ENCODE measurements at regions not wholly inside any gene's neighbourhood (a gene's known extent, or its start where the extent isn't known, plus 50 kb on each side); places are given as distances from the start of the nearest gene placed in this dataset.

GRCh38 chr1:115233598-115233997, 104.5 kb downstream of the NGF start:
- H3K4me2 ChIP-seq (ENCODE audit: low read length), result no peak overlapping the region
- no peak overlapping the region for H2AK5ac ChIP-seq (ENCODE audit: low read length)
- no peak overlapping the region for H2BK12ac ChIP-seq (ENCODE audit: low read length)
- H3K4me3 ChIP-seq (ENCODE audit: low read depth, low read length), result no peak overlapping the region
- H3K9me3 ChIP-seq (ENCODE audit: insufficient read depth, low read depth, low read length), result no peaks in the 10 kb centered on the region
- H3K27me3 ChIP-seq (ENCODE audit: insufficient read depth, low read length), result no peaks in the 10 kb centered on the region
- no peak overlapping the region for H4K12ac ChIP-seq (ENCODE audit: low read depth, low read length)
- no peak overlapping the region for H4K91ac ChIP-seq (ENCODE audit: low read depth, low read length)
- H3K79me1 ChIP-seq (ENCODE audit: low read length), result no peaks in the 10 kb centered on the region
- no peak for DNase-seq
- no peak overlapping the region for H3K23ac ChIP-seq (ENCODE audit: low read length)
- H3K79me2 ChIP-seq (ENCODE audit: control insufficient read depth, insufficient read depth, low read length, poor library complexity), result no peaks in the 10 kb centered on the region
- H3K14ac ChIP-seq (ENCODE audit: low read length), result no peak overlapping the region
- H3K36me3 ChIP-seq (ENCODE audit: control insufficient read depth in 1 of 2, insufficient read depth in 2 of 2, low read length in 2 of 2), result no peaks in the 10 kb centered on the region
- no peak overlapping the region for H4K8ac ChIP-seq (ENCODE audit: low read depth, low read length)
- H3K9ac ChIP-seq (ENCODE audit: low read length), result no peak overlapping the region
- no CpG with 5 or more reads among the region's 5 CpGs for WGBS (ENCODE audit: extremely low coverage, insufficient coverage, insufficient read length)
- no peak overlapping the region for H2BK120ac ChIP-seq (ENCODE audit: insufficient read depth, low read length, poor library complexity)
- H2BK5ac ChIP-seq (ENCODE audit: low read depth, low read length, poor library complexity), result no peak overlapping the region
- peaks cover 0 to 5% of the 10 kb centered on the region in 2 experiments for H3K4me1 ChIP-seq (ENCODE audit: control insufficient read depth in 1 of 2, insufficient read depth in 2 of 2, low read length in 2 of 2)
- H3K18ac ChIP-seq (ENCODE audit: low read length), result no peak overlapping the region
- no peak overlapping the region for H2AFZ ChIP-seq (ENCODE audit: insufficient read depth, low read length, poor library complexity)
- H3K27ac ChIP-seq (ENCODE audit: low read depth, low read length), result no peak overlapping the region
- no peak overlapping the region for H3K4ac ChIP-seq (ENCODE audit: low read depth, low read length)

GRCh38 chr1:115230281-115230680, 107.8 kb downstream of the NGF start:
- H3K9me3 ChIP-seq (ENCODE audit: insufficient read depth, low read depth, low read length), result peaks cover 5% of the 10 kb centered on the region
- H3K79me1 ChIP-seq (ENCODE audit: low read length), result no peaks in the 10 kb centered on the region
- no peak overlapping the region for H3K14ac ChIP-seq (ENCODE audit: low read length)
- no CpG with 5 or more reads among the region's 3 CpGs for WGBS (ENCODE audit: extremely low coverage, insufficient coverage, insufficient read length)
- no peak overlapping the region for H3K9ac ChIP-seq (ENCODE audit: low read length)
- peaks cover 0 to 3% of the 10 kb centered on the region in 2 experiments for H3K4me1 ChIP-seq (ENCODE audit: control insufficient read depth in 1 of 2, insufficient read depth in 2 of 2, low read length in 2 of 2)
- H2BK12ac ChIP-seq (ENCODE audit: low read length), result no peak overlapping the region
- H3K27ac ChIP-seq (ENCODE audit: low read depth, low read length), result no peak overlapping the region
- no peak overlapping the region for H3K4me2 ChIP-seq (ENCODE audit: low read length)
- no peak overlapping the region for H2AFZ ChIP-seq (ENCODE audit: insufficient read depth, low read length, poor library complexity)
- H4K91ac ChIP-seq (ENCODE audit: low read depth, low read length), result no peak overlapping the region
- no peak overlapping the region for H4K8ac ChIP-seq (ENCODE audit: low read depth, low read length)
- no peaks in the 10 kb centered on the region for H3K27me3 ChIP-seq (ENCODE audit: insufficient read depth, low read length)
- H3K23ac ChIP-seq (ENCODE audit: low read length), result no peak overlapping the region
- H3K18ac ChIP-seq (ENCODE audit: low read length), result no peak overlapping the region
- no peak overlapping the region for H2BK5ac ChIP-seq (ENCODE audit: low read depth, low read length, poor library complexity)
- H3K79me2 ChIP-seq (ENCODE audit: control insufficient read depth, insufficient read depth, low read length, poor library complexity), result no peaks in the 10 kb centered on the region
- no peak overlapping the region for H3K4ac ChIP-seq (ENCODE audit: low read depth, low read length)
- no peak for DNase-seq
- no peak overlapping the region for H2AK5ac ChIP-seq (ENCODE audit: low read length)
- no peak overlapping the region for H4K12ac ChIP-seq (ENCODE audit: low read depth, low read length)
- H3K4me3 ChIP-seq (ENCODE audit: low read depth, low read length), result no peak overlapping the region
- no peak overlapping the region for H2BK120ac ChIP-seq (ENCODE audit: insufficient read depth, low read length, poor library complexity)
- H3K36me3 ChIP-seq (ENCODE audit: control insufficient read depth in 1 of 2, insufficient read depth in 2 of 2, low read length in 2 of 2), result no peaks in the 10 kb centered on the region

DNA sequence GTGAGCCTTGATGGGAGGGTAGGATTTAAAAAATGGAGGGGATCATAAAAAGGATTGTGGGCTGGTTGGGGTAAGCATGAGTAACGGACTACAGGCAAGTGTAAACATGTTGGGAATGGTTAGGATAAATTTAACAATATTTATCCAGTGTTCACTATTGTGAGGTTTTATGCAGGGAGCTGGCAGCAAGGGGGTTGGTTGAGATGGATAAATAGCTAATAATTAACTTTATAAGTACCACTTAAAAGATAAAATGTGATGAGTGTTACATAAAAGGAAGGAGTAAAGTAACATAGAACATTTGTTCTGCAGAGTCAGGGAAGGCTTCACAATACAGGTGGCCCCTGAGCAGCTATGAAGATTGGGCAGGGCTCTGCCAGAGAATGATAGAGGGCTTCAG, 109.0 kb downstream of the NGF start:
- no peak for DNase-seq
- Histone ChIP-seq H3K79me1 (ENCODE audit: low read length) (no peaks in the 10 kb centered on the region), H3K4me2 (ENCODE audit: low read length) (no peak overlapping the region), H2BK5ac (ENCODE audit: low read depth, low read length, poor library complexity) (no peak overlapping the region), H4K91ac (ENCODE audit: low read depth, low read length) (no peak overlapping the region), H3K9me3 (ENCODE audit: insufficient read depth, low read depth, low read length) (peaks cover 5% of the 10 kb centered on the region), H3K14ac (ENCODE audit: low read length) (no peak overlapping the region), H3K23ac (ENCODE audit: low read length) (no peak overlapping the region), H3K18ac (ENCODE audit: low read length) (no peak overlapping the region), H2BK120ac (ENCODE audit: insufficient read depth, low read length, poor library complexity) (no peak overlapping the region), H4K12ac (ENCODE audit: low read depth, low read length) (no peak overlapping the region), H2AFZ (ENCODE audit: insufficient read depth, low read length, poor library complexity) (no peak overlapping the region), H3K4ac (ENCODE audit: low read depth, low read length) (no peak overlapping the region), H3K9ac (ENCODE audit: low read length) (no peak overlapping the region), H3K27ac (ENCODE audit: low read depth, low read length) (no peak overlapping the region), H2BK12ac (ENCODE audit: low read length) (no peak overlapping the region), H3K4me3 (ENCODE audit: low read depth, low read length) (no peak overlapping the region), H3K36me3 (ENCODE audit: control insufficient read depth in 1 of 2, insufficient read depth in 2 of 2, low read length in 2 of 2) (no peaks in the 10 kb centered on the region), H3K27me3 (ENCODE audit: insufficient read depth, low read length) (no peaks in the 10 kb centered on the region), H4K8ac (ENCODE audit: low read depth, low read length) (no peak overlapping the region), H3K4me1 (ENCODE audit: control insufficient read depth in 1 of 2, insufficient read depth in 2 of 2, low read length in 2 of 2) (peaks cover 0 to 3% of the 10 kb centered on the region in 2 experiments), H2AK5ac (ENCODE audit: low read length) (no peak overlapping the region), H3K79me2 (ENCODE audit: control insufficient read depth, insufficient read depth, low read length, poor library complexity) (no peaks in the 10 kb centered on the region)
- no CpG with 5 or more reads among the region's 1 CpG for WGBS (ENCODE audit: extremely low coverage, insufficient coverage, insufficient read length)

- H2BK12ac ChIP-seq (ENCODE audit: low read length), result no peak overlapping the region
- H2AK5ac ChIP-seq (ENCODE audit: low read length), result no peak overlapping the region
- H3K79me2 ChIP-seq (ENCODE audit: control insufficient read depth, insufficient read depth, low read length, poor library complexity), result no peaks in the 10 kb centered on the region
- no peak overlapping the region for H3K23ac ChIP-seq (ENCODE audit: low read length)
- DNase-seq, result no peak
- H4K91ac ChIP-seq (ENCODE audit: low read depth, low read length), result no peak overlapping the region
- H3K9me3 ChIP-seq (ENCODE audit: insufficient read depth, low read depth, low read length), result peaks cover 5% of the 10 kb centered on the region
- H3K4ac ChIP-seq (ENCODE audit: low read depth, low read length), result no peak overlapping the region
- H3K27me3 ChIP-seq (ENCODE audit: insufficient read depth, low read length), result no peaks in the 10 kb centered on the region
- H3K14ac ChIP-seq (ENCODE audit: low read length), result no peak overlapping the region
- no peak overlapping the region for H3K18ac ChIP-seq (ENCODE audit: low read length)
- H4K12ac ChIP-seq (ENCODE audit: low read depth, low read length), result no peak overlapping the region
- 100% methylated on average over 1 of the region's 4 CpGs for WGBS (ENCODE audit: extremely low coverage, insufficient coverage, insufficient read length)
- no peak overlapping the region for H3K4me3 ChIP-seq (ENCODE audit: low read depth, low read length)
- H3K4me2 ChIP-seq (ENCODE audit: low read length), result no peak overlapping the region
- H2BK120ac ChIP-seq (ENCODE audit: insufficient read depth, low read length, poor library complexity), result no peak overlapping the region
- peaks cover 1 to 2% of the 10 kb centered on the region in 2 experiments for H3K4me1 ChIP-seq (ENCODE audit: control insufficient read depth in 1 of 2, insufficient read depth in 2 of 2, low read length in 2 of 2)
- peaks cover 1% of the 10 kb centered on the region for H3K79me1 ChIP-seq (ENCODE audit: low read length)
- H4K8ac ChIP-seq (ENCODE audit: low read depth, low read length), result no peak overlapping the region
- H2AFZ ChIP-seq (ENCODE audit: insufficient read depth, low read length, poor library complexity), result no peak overlapping the region
- no peak overlapping the region for H3K27ac ChIP-seq (ENCODE audit: low read depth, low read length)
- no peak overlapping the region for H3K9ac ChIP-seq (ENCODE audit: low read length)
- H2BK5ac ChIP-seq (ENCODE audit: low read depth, low read length, poor library complexity), result no peak overlapping the region
- H3K36me3 ChIP-seq (ENCODE audit: control insufficient read depth in 1 of 2, insufficient read depth in 2 of 2, low read length in 2 of 2), result no peaks in the 10 kb centered on the region
Observed at GRCh38 chr1:115228191-115228590, 109.9 kb downstream of the NGF start.
